ENCODE measurements at regions not wholly inside any gene's neighbourhood (a gene's known extent, or its start where the extent isn't known, plus 50 kb on each side); places are given as distances from the start of the nearest gene placed in this dataset.

- Histone ChIP-seq H3K27me3 (no peaks in the 10 kb centered on the region), H3K4me3 (no peak overlapping the region), H3K36me3 (no peaks in the 10 kb centered on the region), H3K27ac (no peak overlapping the region), H3K9me3 (no peaks in the 10 kb centered on the region), H3K4me1 (no peaks in the 10 kb centered on the region)
- TF ChIP-seq POLR2AphosphoS5 (IDR thresholded peaks at IDR 0.05) (no peak), CTCF (IDR thresholded peaks at IDR 0.05) (no peak), EP300 (IDR thresholded peaks at IDR 0.05) (no peak), POLR2A (IDR thresholded peaks at IDR 0.05) (no peak)
- intact Hi-C loops (cut with DNase I): no loop called here
- WGBS, 2 donors: 63 to 82% methylated on average over 1 of the region's 1 CpG
- no peak for DNase-seq
These were observed 322.0 kb downstream of the MZT1 start for GRCh38 chr13:72405441-72405840.

- Histone ChIP-seq H3K4me3 (no peak overlapping the region), H3K9me3 (no peaks in the 10 kb centered on the region), H3K36me3 (no peaks in the 10 kb centered on the region), H3K27ac (no peak overlapping the region), H3K27me3 (no peaks in the 10 kb centered on the region), H3K4me1 (no peaks in the 10 kb centered on the region)
- intact Hi-C loops (cut with DNase I): no loop called here
- no peak for DNase-seq
- TF ChIP-seq CTCF (IDR thresholded peaks at IDR 0.05) (no peak), POLR2AphosphoS5 (IDR thresholded peaks at IDR 0.05) (no peak), POLR2A (IDR thresholded peaks at IDR 0.05) (no peak), EP300 (IDR thresholded peaks at IDR 0.05) (no peak)
- WGBS, 2 donors: 92% methylated on average over 3 of the region's 3 CpGs
These were observed 323.9 kb downstream of the MZT1 start for GRCh38 chr13:72403396-72404010.

GRCh38 chr13:72400856-72401255, 326.6 kb downstream of the MZT1 start:
- no peak for TF ChIP-seq EP300 (IDR thresholded peaks at IDR 0.05)
- TF ChIP-seq CTCF (IDR thresholded peaks at IDR 0.05): no peak
- no peak for TF ChIP-seq POLR2AphosphoS5 (IDR thresholded peaks at IDR 0.05)
- TF ChIP-seq POLR2A (IDR thresholded peaks at IDR 0.05): no peak
- intact Hi-C loops (cut with DNase I): no loop called here
- Histone ChIP-seq H3K36me3 (no peaks in the 10 kb centered on the region), H3K4me3 (no peak overlapping the region), H3K27me3 (no peaks in the 10 kb centered on the region), H3K4me1 (no peaks in the 10 kb centered on the region), H3K9me3 (no peaks in the 10 kb centered on the region), H3K27ac (no peak overlapping the region)
- WGBS, 2 donors: 75 to 91% methylated on average over 3 of the region's 3 CpGs
- DNase-seq: no peak

GRCh38 chr13:72399351-72399750, 328.1 kb downstream of the MZT1 start:
- no peak for TF ChIP-seq POLR2A (IDR thresholded peaks at IDR 0.05)
- no peak for TF ChIP-seq POLR2AphosphoS5 (IDR thresholded peaks at IDR 0.05)
- TF ChIP-seq EP300 (IDR thresholded peaks at IDR 0.05): no peak
- no peak for TF ChIP-seq CTCF (IDR thresholded peaks at IDR 0.05)
- no peaks in the 10 kb centered on the region for H3K36me3 ChIP-seq
- H3K9me3 ChIP-seq: no peaks in the 10 kb centered on the region
- H3K4me1 ChIP-seq: no peaks in the 10 kb centered on the region
- no peak for DNase-seq
- intact Hi-C loops (cut with DNase I): no loop called here
- no peaks in the 10 kb centered on the region for H3K27me3 ChIP-seq
- H3K27ac ChIP-seq: no peak overlapping the region
- 95 to 97% methylated on average over 4 of the region's 4 CpGs for WGBS, 2 donors
- no peak overlapping the region for H3K4me3 ChIP-seq

GRCh38 chr13:72397265-72397664, 330.2 kb downstream of the MZT1 start:
- no peaks in the 10 kb centered on the region for H3K4me1 ChIP-seq
- DNase-seq: no peak
- no peak overlapping the region for H3K27ac ChIP-seq
- intact Hi-C loops (cut with DNase I): no loop called here
- H3K9me3 ChIP-seq: no peaks in the 10 kb centered on the region
- WGBS, 2 donors: 85 to 87% methylated on average over 1 of the region's 1 CpG
- H3K4me3 ChIP-seq: no peak overlapping the region
- TF ChIP-seq CTCF (IDR thresholded peaks at IDR 0.05) (no peak), EP300 (IDR thresholded peaks at IDR 0.05) (no peak), POLR2A (IDR thresholded peaks at IDR 0.05) (no peak), POLR2AphosphoS5 (IDR thresholded peaks at IDR 0.05) (no peak)
- H3K36me3 ChIP-seq: no peaks in the 10 kb centered on the region
- no peaks in the 10 kb centered on the region for H3K27me3 ChIP-seq

Data from sigmoid colon (tissue), 6 donors.